ENCODE measurements at regions not wholly inside any gene's neighbourhood (a gene's known extent, or its start where the extent isn't known, plus 50 kb on each side); places are given as distances from the start of the nearest gene placed in this dataset.

DNA sequence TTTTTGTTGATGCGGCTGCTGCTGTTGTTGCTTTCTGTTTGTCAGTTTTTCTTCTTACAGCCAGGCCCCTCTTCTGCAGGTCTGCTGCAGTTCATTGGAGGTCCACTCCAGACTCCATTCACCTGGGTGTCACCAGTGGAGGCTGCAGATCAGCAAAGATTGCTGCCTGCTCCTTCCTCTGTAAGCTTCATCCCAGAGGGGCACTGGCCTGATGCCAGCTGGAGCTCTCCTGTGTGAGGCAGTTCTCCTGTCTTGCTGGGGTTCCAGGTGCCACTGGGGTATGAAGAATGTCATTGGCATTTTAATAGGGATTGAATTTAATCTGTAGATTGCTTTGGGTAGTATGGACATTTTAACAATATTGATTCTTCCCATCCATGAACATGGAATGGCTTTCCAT, 308.5 kb upstream of the MEOX2 start:
- TF ChIP-seq POLR2A (IDR thresholded peaks at IDR 0.05; ENCODE audit: low read length) = no peak
- TF ChIP-seq GATA1 (IDR thresholded peaks at IDR 0.05; ENCODE audit: low read depth, low read length) = no peak
